Thyroid gland (tissue), 4 donors: ENCODE measurements at regions not wholly inside any gene's neighbourhood (a gene's known extent, or its start where the extent isn't known, plus 50 kb on each side); places are given as distances from the start of the nearest gene placed in this dataset.

ENCODE experiments used
- POLR2A ChIP-seq, 2 donors: fragments of 450-650 bp; IDR thresholded peaks; one replicate each; pipeline ENCODE4 v1.6.1; 2017; ENCODE audit warnings: antibody characterized with exemption in 2 of 2, mild to moderate bottlenecking in 2 of 2, moderate library complexity in 1 of 2
- TF ChIP-seq, protein P1 (sequence below), 6 experiments: fragments of 200-600 bp in 3 of 6; fragments of 450-650 bp in 3 of 6; sonication (generic) in 3 of 6; IDR thresholded peaks; one replicate each; pipeline ENCODE4 v1.5.1; 2016 to 2019; ENCODE audit warnings: antibody characterized with exemption in 6 of 6, mild to moderate bottlenecking in 2 of 6, inconsistent platforms in 1 of 6, moderate library complexity in 1 of 6

DNA sequence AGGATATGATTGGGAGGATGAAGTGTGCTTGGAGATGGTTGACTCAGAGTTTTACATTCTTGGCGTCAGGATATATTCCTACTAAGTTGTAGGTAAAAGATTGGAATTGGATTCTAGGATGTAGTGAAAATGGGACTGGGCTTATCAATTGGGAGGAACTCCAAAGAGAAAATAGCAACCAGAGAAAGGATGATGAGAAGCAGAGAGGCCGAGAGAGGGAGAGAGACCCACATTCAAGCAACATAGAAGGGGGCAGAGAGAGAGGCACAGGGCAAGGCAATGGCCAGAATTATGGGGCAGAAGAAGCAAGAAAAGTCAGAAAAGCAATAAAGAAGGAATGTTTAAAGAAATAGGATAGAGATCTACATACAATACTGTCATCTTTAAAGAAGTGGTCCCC is 217.9 kb upstream of the ACTBL2 start:
- TF ChIP-seq, protein P1, sequence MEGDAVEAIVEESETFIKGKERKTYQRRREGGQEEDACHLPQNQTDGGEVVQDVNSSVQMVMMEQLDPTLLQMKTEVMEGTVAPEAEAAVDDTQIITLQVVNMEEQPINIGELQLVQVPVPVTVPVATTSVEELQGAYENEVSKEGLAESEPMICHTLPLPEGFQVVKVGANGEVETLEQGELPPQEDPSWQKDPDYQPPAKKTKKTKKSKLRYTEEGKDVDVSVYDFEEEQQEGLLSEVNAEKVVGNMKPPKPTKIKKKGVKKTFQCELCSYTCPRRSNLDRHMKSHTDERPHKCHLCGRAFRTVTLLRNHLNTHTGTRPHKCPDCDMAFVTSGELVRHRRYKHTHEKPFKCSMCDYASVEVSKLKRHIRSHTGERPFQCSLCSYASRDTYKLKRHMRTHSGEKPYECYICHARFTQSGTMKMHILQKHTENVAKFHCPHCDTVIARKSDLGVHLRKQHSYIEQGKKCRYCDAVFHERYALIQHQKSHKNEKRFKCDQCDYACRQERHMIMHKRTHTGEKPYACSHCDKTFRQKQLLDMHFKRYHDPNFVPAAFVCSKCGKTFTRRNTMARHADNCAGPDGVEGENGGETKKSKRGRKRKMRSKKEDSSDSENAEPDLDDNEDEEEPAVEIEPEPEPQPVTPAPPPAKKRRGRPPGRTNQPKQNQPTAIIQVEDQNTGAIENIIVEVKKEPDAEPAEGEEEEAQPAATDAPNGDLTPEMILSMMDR (IDR thresholded peaks at IDR 0.05), result no peak
- TF ChIP-seq POLR2A (IDR thresholded peaks at IDR 0.05), result no peak
